GM12874 (cell line): ENCODE measurements at regions not wholly inside any gene's neighbourhood (a gene's known extent, or its start where the extent isn't known, plus 50 kb on each side); places are given as distances from the start of the nearest gene placed in this dataset.

Experiments used
- TF ChIP-seq, protein P1 (sequence below): IDR thresholded peaks from 2 replicates; pipeline ENCODE4 v1.5.1; 2011; ENCODE audit warnings: low read depth, mild to moderate bottlenecking, control low read depth, low read length, moderate library complexity; ENCODE audit not compliant: insufficient read depth

DNA sequence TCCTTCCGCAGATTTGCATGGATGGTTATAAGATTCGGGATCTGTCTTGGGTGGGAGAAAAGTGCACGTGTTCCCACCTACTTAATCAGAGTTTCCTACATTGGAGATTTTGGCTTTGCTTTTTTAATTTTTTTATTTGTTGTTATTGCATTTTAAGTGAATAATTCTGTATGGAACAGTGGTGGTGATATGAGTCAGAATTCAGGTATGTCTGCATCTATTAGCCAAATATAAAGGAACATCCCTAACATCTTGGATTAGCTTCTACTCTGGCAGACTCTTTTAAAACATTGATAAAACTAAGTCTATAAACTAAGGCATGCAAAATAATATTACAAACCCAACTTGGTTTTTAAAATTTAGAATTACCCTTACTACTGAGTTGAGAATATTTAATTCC, 659.8 kb upstream of the EPHA5 start:
- TF ChIP-seq, protein P1, sequence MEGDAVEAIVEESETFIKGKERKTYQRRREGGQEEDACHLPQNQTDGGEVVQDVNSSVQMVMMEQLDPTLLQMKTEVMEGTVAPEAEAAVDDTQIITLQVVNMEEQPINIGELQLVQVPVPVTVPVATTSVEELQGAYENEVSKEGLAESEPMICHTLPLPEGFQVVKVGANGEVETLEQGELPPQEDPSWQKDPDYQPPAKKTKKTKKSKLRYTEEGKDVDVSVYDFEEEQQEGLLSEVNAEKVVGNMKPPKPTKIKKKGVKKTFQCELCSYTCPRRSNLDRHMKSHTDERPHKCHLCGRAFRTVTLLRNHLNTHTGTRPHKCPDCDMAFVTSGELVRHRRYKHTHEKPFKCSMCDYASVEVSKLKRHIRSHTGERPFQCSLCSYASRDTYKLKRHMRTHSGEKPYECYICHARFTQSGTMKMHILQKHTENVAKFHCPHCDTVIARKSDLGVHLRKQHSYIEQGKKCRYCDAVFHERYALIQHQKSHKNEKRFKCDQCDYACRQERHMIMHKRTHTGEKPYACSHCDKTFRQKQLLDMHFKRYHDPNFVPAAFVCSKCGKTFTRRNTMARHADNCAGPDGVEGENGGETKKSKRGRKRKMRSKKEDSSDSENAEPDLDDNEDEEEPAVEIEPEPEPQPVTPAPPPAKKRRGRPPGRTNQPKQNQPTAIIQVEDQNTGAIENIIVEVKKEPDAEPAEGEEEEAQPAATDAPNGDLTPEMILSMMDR = no peak

DNA sequence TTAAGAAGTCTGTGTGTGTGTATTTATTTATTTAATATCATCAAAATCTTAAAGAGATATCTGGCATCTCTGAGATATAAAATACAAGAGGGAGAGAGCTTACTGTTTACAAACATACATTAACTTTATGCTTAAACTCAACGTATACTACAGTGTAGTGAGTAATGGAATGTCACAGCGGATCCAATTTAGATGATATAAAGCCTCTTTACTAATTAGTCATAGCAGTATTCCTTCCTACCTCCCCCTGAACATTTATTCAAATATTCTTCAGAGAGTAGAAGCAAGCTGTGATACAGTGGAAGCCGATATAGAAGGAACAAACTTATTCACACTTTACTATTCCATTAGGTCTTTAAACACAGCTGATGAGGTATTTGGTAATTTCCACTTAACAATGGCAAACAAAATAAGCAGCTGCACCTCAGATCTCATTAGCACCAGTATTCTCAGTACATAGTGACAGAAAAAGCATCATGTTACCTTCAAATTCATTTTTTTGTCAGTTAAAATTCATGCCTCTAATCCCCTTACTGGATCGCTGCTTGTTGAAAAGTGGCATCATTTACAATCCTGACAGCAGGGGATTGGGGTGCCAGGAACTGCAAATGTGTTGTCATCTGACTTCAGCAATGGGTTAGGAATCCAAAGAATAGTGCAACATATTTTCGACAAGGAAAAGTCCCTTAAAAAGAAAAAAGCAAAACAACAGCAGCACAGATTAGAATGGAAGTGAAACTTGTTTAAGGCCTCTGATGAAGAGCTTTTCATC, 658.7 kb upstream of the EPHA5 start:
- TF ChIP-seq, protein P1 = no peak

DNA sequence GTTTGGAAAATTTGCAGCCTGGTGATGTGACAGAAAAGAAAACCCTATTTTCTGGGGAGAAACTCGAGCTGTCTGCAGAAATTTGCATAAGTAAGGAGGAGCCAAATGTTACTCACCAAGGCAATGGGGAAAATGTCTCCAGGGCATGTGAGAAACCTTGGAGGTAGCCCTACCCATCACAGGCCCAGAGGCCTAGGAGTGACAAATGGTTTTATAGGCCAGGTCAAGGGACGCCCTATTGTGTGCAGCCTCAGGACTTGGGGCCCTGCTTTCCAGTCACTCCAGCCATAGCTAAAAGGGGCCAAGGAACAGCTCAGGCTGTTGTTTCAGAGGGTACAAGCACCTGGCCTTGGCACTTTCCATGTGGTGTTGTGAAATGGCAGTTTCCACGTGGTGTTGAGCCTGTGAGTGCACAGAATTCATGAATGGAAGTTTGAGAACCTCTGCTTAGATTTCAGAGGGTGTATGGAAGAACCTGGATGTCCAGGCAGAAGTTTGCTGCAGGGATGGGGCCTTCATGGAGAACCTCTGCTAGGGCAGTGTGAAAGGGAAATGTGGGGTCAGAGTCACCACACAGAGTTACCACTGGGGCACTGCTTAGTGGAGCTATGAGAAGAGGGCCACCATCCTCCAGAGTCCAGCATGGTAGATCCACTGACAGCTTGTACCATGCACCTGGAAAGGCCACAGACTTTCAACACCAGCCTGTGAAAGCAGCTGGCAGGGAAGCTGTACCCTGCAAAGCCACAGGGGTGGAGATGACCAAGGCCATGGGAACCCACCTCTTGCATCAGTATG, 637.6 kb upstream of the EPHA5 start:
- TF ChIP-seq, protein P1 = no peak

DNA sequence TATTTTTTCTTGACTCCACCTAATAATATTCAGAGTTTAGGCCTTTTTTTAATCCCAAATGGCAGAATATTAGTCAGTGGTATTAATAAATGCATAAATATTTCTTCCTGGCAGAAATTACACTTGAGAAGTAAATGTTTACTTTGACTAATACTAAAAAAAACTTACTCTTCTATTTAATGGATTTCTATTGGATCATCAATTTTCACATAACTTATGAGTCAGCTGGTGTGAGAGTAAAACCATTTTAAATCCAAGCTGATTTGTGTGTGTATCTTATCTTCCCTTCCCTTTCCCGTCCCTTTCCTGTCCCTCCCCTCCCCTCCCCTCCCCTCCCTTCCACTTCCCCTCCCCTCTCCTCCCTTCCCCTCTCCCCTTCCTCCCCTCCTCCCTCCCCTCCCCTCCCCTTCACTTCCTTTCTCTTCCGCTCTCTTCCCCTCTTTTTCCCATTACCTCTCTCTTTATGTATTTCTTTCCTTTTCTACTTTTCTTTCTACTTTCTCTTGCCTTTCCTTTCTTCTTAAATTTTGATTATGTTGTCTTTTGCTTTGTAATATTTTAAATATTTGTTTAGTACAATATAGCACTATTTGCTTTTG, 630.1 kb upstream of the EPHA5 start:
- TF ChIP-seq, protein P1 = no peak

DNA sequence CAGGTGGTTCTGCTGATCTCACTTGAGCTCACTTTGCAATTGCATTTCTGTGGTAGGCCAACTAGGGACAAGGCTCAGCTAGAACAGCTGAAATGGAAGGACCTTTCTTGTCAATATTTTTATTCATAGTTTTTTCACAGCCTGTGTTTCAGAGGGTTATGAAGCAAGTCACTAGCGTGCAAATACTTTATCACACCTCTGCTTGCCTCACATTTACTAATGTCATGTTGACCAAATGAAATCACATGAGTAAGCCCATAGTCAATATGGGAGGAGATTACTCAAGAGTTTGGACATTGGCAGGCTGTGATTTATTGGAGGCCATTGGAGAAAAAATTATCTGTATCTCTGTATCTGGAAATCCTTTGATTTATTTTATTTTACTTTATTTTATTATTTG, 628.3 kb upstream of the EPHA5 start:
- TF ChIP-seq, protein P1 = no peak

DNA sequence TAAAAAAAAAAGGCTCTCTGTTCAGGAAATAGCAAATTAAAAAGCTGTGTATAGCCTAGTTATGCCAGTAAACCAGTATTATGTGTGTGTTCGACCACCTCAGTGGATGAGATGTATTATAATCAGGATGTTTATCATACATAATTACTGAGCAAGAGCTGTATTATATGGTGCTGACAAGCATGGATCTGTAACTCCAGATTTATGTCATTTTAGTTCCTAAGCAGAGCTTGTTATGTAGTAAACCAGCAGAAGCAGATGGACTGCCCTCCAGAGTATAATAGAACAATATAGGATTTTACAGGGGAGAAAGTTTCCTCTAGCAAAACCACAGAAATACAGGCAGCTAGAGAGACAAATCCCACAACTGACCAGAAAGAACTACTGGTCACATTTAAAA, 627.4 kb upstream of the EPHA5 start:
- TF ChIP-seq, protein P1 = no peak

DNA sequence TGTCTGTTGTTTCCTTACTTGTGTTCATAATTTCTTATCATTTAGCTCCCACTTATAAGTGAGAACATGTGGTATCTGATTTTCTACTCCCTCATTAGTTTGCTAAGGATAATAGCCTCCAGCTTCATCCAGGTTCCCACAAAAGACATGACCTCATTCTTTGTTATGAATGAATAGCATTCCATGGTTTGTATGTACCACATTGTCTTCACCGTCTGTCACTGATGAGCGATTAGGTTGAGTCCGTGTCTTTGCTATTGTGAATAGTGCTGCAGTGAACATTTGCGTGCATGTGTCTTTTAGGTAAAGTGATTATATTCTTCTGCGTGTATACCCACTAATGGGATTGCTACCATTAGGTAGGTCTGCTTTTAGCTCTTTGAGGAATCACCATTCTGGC, 624.3 kb upstream of the EPHA5 start:
- TF ChIP-seq, protein P1 = no peak
